ENCODE measurements at regions not wholly inside any gene's neighbourhood (a gene's known extent, or its start where the extent isn't known, plus 50 kb on each side); places are given as distances from the start of the nearest gene placed in this dataset.

DNA sequence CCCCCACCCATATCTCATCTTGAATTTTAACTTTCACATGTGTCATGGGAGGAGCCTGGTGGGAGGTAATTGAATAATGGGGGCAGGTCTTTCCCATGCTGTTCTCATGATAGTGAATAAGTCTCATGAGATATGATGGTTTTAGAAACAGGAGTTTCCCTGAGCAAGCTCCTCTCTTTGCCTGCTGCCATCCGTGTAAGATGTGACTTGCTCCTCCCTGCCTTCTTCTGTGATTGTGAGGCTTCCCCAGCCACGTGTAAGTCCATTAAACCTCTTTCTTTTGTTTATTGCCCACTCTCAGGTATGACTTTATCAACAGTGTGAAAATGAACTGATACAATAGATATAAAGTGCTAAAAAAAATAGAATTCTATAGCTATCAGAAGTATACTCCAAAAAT lies 168.8 kb downstream of the CXCL12 start:
- H3K4me1 Mint-ChIP-seq (ENCODE audit: low read depth): no peaks in the 10 kb centered on the region
- H3K27me3 Mint-ChIP-seq (ENCODE audit: low read depth): no peaks in the 10 kb centered on the region
- no peak overlapping the region for H3K4me3 Mint-ChIP-seq
- H3K27ac Mint-ChIP-seq: no peak overlapping the region
- peaks cover 7% of the 10 kb centered on the region for H3K9me3 Mint-ChIP-seq
- H3K36me3 Mint-ChIP-seq (ENCODE audit: low read depth): no peaks in the 10 kb centered on the region

- Mint-ChIP-seq H3K4me1 (ENCODE audit: low read depth) (no peaks in the 10 kb centered on the region), H3K36me3 (ENCODE audit: low read depth) (no peaks in the 10 kb centered on the region), H3K27ac (no peak overlapping the region), H3K4me3 (no peak overlapping the region), H3K27me3 (ENCODE audit: low read depth) (no peaks in the 10 kb centered on the region), H3K9me3 (peaks cover 7% of the 10 kb centered on the region)
Measured at GRCh38 chr10:44209811-44210210, 175.1 kb downstream of the CXCL12 start.

GRCh38 chr10:44207160-44207559 lies 177.7 kb downstream of the CXCL12 start:
- H3K36me3 Mint-ChIP-seq (ENCODE audit: low read depth): no peaks in the 10 kb centered on the region
- H3K4me3 Mint-ChIP-seq: no peak overlapping the region
- H3K4me1 Mint-ChIP-seq (ENCODE audit: low read depth): no peaks in the 10 kb centered on the region
- no peak overlapping the region for H3K27ac Mint-ChIP-seq
- no peaks in the 10 kb centered on the region for H3K27me3 Mint-ChIP-seq (ENCODE audit: low read depth)
- no peaks in the 10 kb centered on the region for H3K9me3 Mint-ChIP-seq

- Mint-ChIP-seq H3K27ac (no peak overlapping the region), H3K4me3 (no peak overlapping the region)
Measured at GRCh38 chr10:44206127-44206818, 178.6 kb downstream of the CXCL12 start.

GRCh38 chr10:44205067-44205466 lies 179.8 kb downstream of the CXCL12 start:
- Mint-ChIP-seq H3K36me3 (ENCODE audit: low read depth) (no peaks in the 10 kb centered on the region), H3K9me3 (no peaks in the 10 kb centered on the region), H3K27ac (no peak overlapping the region), H3K4me1 (ENCODE audit: low read depth) (no peaks in the 10 kb centered on the region), H3K4me3 (no peak overlapping the region), H3K27me3 (ENCODE audit: low read depth) (no peaks in the 10 kb centered on the region)

More at GRCh38 chr10:44206127-44206818, 178.6 kb downstream of the CXCL12 start:
- H3K27me3 Mint-ChIP-seq (ENCODE audit: low read depth): no peaks in the 10 kb centered on the region
- no peaks in the 10 kb centered on the region for H3K4me1 Mint-ChIP-seq (ENCODE audit: low read depth)
- no peaks in the 10 kb centered on the region for H3K36me3 Mint-ChIP-seq (ENCODE audit: low read depth)
- H3K9me3 Mint-ChIP-seq: no peaks in the 10 kb centered on the region

GRCh38 chr10:44203535-44203934 lies 181.4 kb downstream of the CXCL12 start:
- H3K4me1 Mint-ChIP-seq (ENCODE audit: low read depth): no peaks in the 10 kb centered on the region
- H3K36me3 Mint-ChIP-seq (ENCODE audit: low read depth): no peaks in the 10 kb centered on the region
- H3K4me3 Mint-ChIP-seq: no peak overlapping the region
- H3K27ac Mint-ChIP-seq: no peak overlapping the region
- no peaks in the 10 kb centered on the region for H3K9me3 Mint-ChIP-seq
- no peaks in the 10 kb centered on the region for H3K27me3 Mint-ChIP-seq (ENCODE audit: low read depth)

- Mint-ChIP-seq H3K27me3 (ENCODE audit: low read depth) (no peaks in the 10 kb centered on the region), H3K9me3 (no peaks in the 10 kb centered on the region), H3K36me3 (ENCODE audit: low read depth) (no peaks in the 10 kb centered on the region), H3K4me3 (no peak overlapping the region), H3K27ac (no peak overlapping the region), H3K4me1 (ENCODE audit: low read depth) (no peaks in the 10 kb centered on the region)
Measured at GRCh38 chr10:44202952-44203351, 181.9 kb downstream of the CXCL12 start.

GRCh38 chr10:44201656-44202055 lies 183.2 kb downstream of the CXCL12 start:
- no peak overlapping the region for H3K4me3 Mint-ChIP-seq
- H3K9me3 Mint-ChIP-seq: no peaks in the 10 kb centered on the region
- no peak overlapping the region for H3K27ac Mint-ChIP-seq

DNA sequence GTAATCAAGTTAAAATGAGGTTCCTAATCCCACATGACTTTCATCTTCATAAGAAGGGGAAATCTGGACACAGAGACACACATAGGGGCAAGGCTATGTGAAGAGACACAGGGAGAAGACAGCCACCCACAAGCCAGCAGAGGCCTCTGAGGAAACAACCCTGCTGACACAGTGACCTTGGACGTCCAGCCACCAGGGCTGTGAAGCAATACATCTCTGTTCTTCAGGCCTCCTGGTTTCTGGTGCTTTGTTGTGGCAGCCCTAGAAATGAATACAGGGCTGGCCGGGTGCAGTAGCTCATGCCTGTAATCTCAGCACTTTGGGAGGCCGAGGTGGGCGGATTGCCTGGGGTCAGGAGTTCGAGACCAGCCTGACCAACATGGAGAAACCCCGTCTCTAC lies 183.9 kb downstream of the CXCL12 start:
- H3K9me3 Mint-ChIP-seq: no peaks in the 10 kb centered on the region
- H3K27ac Mint-ChIP-seq: no peak overlapping the region
- no peaks in the 10 kb centered on the region for H3K36me3 Mint-ChIP-seq (ENCODE audit: low read depth)
- H3K27me3 Mint-ChIP-seq (ENCODE audit: low read depth): no peaks in the 10 kb centered on the region
- H3K4me1 Mint-ChIP-seq (ENCODE audit: low read depth): no peaks in the 10 kb centered on the region
- H3K4me3 Mint-ChIP-seq: no peak overlapping the region

More at GRCh38 chr10:44201656-44202055, 183.2 kb downstream of the CXCL12 start:
- H3K27me3 Mint-ChIP-seq (ENCODE audit: low read depth): no peaks in the 10 kb centered on the region
- H3K36me3 Mint-ChIP-seq (ENCODE audit: low read depth): no peaks in the 10 kb centered on the region
- H3K4me1 Mint-ChIP-seq (ENCODE audit: low read depth): no peaks in the 10 kb centered on the region

DNA sequence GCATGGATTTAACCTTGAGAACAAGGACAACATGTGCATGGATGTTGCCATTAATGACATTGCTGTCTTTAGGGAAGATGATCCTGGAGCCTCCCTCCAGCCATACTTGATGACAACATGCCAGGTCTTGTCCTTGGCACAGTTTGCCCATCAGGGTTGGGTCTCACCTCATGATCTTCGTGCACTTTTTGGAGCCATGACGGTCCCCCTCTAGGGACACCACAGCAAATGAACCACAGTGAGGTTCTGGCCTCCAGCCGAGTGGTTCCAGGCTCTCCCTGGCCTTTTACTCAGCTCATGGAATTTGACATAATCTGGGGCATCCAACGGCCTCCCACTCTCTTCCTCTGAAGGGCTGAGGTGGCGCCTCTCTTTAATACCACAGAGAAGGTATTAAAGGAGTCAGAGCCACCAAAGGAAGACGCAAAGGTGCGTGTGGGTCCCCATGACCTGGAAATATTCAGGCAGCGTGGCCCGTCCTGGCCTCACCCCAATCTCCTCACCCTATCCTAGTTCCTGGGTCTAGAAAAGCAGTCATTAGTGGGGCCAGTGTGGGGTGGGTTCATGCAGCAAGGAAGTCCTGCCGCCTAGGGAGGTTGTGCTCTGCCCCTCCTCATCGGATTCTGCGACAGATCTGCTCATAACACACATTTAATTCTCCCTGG lies 184.8 kb downstream of the CXCL12 start:
- Mint-ChIP-seq H3K4me3 (no peak overlapping the region), H3K36me3 (ENCODE audit: low read depth) (no peaks in the 10 kb centered on the region), H3K27me3 (ENCODE audit: low read depth) (no peaks in the 10 kb centered on the region), H3K9me3 (no peaks in the 10 kb centered on the region), H3K4me1 (ENCODE audit: low read depth) (no peaks in the 10 kb centered on the region), H3K27ac (no peak overlapping the region)

DNA sequence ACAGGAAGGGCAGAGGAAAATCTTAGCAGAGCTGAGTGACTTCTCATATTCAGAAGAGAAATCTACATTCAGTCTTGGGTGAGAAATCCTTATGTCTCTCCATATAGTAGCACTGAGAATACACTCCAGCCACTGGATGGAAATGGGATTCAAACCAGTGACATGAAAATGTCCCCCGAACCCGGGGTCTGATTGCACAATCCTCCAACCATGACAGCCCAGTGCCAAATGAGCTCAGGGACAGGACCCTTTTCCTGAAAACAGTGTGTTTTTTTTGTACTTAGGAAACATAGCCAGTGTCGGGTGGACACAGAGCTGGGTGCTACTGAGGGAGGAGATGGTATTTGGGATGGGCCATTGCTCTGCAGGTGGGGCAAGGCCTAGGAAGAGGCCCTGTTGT lies 185.6 kb downstream of the CXCL12 start:
- Mint-ChIP-seq H3K4me3 (no peak overlapping the region), H3K27ac (no peak overlapping the region), H3K36me3 (ENCODE audit: low read depth) (no peaks in the 10 kb centered on the region), H3K27me3 (ENCODE audit: low read depth) (no peaks in the 10 kb centered on the region), H3K9me3 (no peaks in the 10 kb centered on the region), H3K4me1 (ENCODE audit: low read depth) (no peaks in the 10 kb centered on the region)

GRCh38 chr10:44198780-44199097 lies 186.2 kb downstream of the CXCL12 start:
- no peaks in the 10 kb centered on the region for H3K4me1 Mint-ChIP-seq (ENCODE audit: low read depth)
- H3K36me3 Mint-ChIP-seq (ENCODE audit: low read depth): no peaks in the 10 kb centered on the region
- no peaks in the 10 kb centered on the region for H3K27me3 Mint-ChIP-seq (ENCODE audit: low read depth)
- H3K9me3 Mint-ChIP-seq: no peaks in the 10 kb centered on the region
- H3K27ac Mint-ChIP-seq: no peak overlapping the region
- no peak overlapping the region for H3K4me3 Mint-ChIP-seq

DNA sequence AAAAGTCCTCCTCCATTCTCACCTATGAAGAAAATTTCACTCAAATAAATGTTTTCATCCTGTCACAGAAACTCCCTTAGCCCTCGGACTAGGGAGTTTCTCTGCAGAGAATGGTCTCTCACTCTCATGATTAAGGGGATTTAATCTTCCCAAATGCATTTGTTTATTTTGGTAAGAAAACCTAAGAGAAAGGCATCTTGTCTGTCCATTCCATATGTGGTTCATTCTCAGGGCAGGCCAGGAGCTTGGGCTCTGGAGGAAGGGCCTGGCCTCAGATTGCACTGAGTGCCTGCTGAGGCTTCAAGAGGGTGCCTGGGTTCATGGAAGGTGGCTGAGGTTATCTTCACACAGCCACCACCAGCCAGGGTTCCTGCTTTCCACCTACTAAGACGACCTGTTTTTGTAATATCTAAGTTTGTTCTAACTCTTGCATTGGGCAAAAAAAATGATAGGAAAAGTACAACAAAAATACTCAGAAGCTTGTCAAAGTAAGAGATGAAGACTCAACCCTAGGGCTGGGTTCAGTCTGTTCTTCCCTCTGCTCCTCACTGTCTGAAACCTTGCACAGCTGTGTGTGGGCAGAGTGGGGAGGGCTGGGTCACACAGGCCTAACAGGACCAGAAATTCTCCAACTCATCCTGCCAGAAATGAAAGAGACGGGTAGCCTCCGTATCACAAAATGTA lies 186.7 kb downstream of the CXCL12 start:
- Mint-ChIP-seq H3K27me3 (ENCODE audit: low read depth) (no peaks in the 10 kb centered on the region), H3K4me1 (ENCODE audit: low read depth) (no peaks in the 10 kb centered on the region), H3K27ac (no peak overlapping the region), H3K36me3 (ENCODE audit: low read depth) (no peaks in the 10 kb centered on the region), H3K9me3 (no peaks in the 10 kb centered on the region), H3K4me3 (no peak overlapping the region)

GRCh38 chr10:44197646-44198045 lies 187.3 kb downstream of the CXCL12 start:
- no peaks in the 10 kb centered on the region for H3K36me3 Mint-ChIP-seq (ENCODE audit: low read depth)
- no peaks in the 10 kb centered on the region for H3K27me3 Mint-ChIP-seq (ENCODE audit: low read depth)
- H3K27ac Mint-ChIP-seq: no peak overlapping the region
- no peak overlapping the region for H3K4me3 Mint-ChIP-seq
- H3K9me3 Mint-ChIP-seq: no peaks in the 10 kb centered on the region
- no peaks in the 10 kb centered on the region for H3K4me1 Mint-ChIP-seq (ENCODE audit: low read depth)

DNA sequence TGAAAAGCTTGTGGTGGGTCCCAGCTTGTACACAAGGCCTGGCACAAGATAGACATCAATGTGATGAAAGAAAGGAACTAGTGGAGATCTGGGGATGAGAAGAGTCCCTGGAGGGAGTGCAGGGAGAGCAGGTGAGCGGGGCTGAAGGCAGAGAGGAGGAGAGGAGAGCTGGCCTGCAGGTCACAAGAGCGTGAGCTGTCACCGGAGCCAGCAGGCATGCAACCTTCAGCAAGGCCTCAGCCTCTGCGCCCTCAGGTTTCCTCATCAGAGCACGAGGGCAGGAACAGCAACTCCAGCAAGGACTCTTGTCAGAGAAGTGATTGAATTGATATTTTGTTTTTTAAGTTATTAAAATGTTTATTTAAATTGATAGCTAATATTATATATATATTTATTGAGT lies 188.6 kb downstream of the CXCL12 start:
- Mint-ChIP-seq H3K4me3 (no peak overlapping the region), H3K27ac (no peak overlapping the region), H3K36me3 (ENCODE audit: low read depth) (no peaks in the 10 kb centered on the region), H3K27me3 (ENCODE audit: low read depth) (no peaks in the 10 kb centered on the region), H3K9me3 (no peaks in the 10 kb centered on the region), H3K4me1 (ENCODE audit: low read depth) (no peaks in the 10 kb centered on the region)
